Left kidney (tissue), 1 donor: ENCODE measurements at regions not wholly inside any gene's neighbourhood (a gene's known extent, or its start where the extent isn't known, plus 50 kb on each side); places are given as distances from the start of the nearest gene placed in this dataset.

ENCODE experiments used
- DNase-seq: peaks from one replicate; pipeline ENCODE4 v3.0.0-alpha.2; 2013

- DNase-seq, result no peak
Measured at GRCh38 chr9:130755377-130756007, 61.9 kb downstream of the EXOSC2 start.

- DNase-seq, result no peak
Measured at GRCh38 chr9:130756037-130756436, 62.5 kb downstream of the EXOSC2 start.

- DNase-seq, result no peak
Measured at GRCh38 chr9:130756455-130757152, 63.0 kb downstream of the EXOSC2 start.

- DNase-seq, result no peak
Measured at GRCh38 chr9:130759738-130760137, 66.2 kb downstream of the EXOSC2 start.

GRCh38 chr9:130763331-130764171 lies 70.0 kb downstream of the EXOSC2 start:
- no peak for DNase-seq

- DNase-seq, result no peak
Measured at GRCh38 chr9:130765137-130766020, 69.7 kb upstream of the ABL1 start.

GRCh38 chr9:130766021-130766926 lies 68.8 kb upstream of the ABL1 start:
- no peak for DNase-seq

GRCh38 chr9:130766927-130767307 lies 68.1 kb upstream of the ABL1 start:
- no peak for DNase-seq

GRCh38 chr9:130768265-130768664 lies 66.8 kb upstream of the ABL1 start:
- DNase-seq, result no peak

- no peak for DNase-seq
Measured at GRCh38 chr9:130768891-130769403, 66.1 kb upstream of the ABL1 start.

GRCh38 chr9:130770093-130770492 lies 65.0 kb upstream of the ABL1 start:
- DNase-seq, result no peak

- DNase-seq, result peak; percentile 64
Measured at GRCh38 chr9:130770679-130771442, 64.2 kb upstream of the ABL1 start.

- no peak for DNase-seq
Measured at GRCh38 chr9:130772185-130772584, 62.9 kb upstream of the ABL1 start.

GRCh38 chr9:130774183-130774582 lies 60.9 kb upstream of the ABL1 start:
- DNase-seq, result no peak

GRCh38 chr9:130775336-130775991 lies 59.6 kb upstream of the ABL1 start:
- DNase-seq, result no peak

- DNase-seq, result no peak
Measured at GRCh38 chr9:130779153-130779855, 55.8 kb upstream of the ABL1 start.

- no peak for DNase-seq
Measured at GRCh38 chr9:130780415-130780814, 54.6 kb upstream of the ABL1 start.

- DNase-seq, result no peak
Measured at GRCh38 chr9:130780865-130781504, 54.1 kb upstream of the ABL1 start.
